ENCODE measurements at regions not wholly inside any gene's neighbourhood (a gene's known extent, or its start where the extent isn't known, plus 50 kb on each side); places are given as distances from the start of the nearest gene placed in this dataset.
"Not testable (repeated sequence)": the region's sequence is repeated elsewhere in the genome, so short reads cannot be mapped to it uniquely, and the experiment has no call there.

DNA sequence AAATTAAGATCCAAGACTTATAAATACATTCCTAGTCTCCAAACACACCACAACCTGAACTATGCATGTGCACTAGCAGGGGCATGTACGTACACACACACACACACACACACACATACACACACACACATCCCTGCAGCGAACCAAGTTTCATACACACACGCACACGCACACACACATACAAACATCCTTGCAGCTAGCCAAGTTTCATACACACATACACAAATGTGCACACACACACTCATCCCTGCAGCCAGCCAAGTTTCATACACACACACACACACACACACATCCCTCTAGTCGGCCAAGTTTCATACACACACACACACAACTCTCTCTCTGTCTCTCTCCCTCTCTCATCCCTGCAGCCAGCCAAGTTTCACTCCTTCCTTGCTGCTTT lies 82.7 kb upstream of the WIPF3 start:
- in situ Hi-C loops (cut with MboI; ENCODE audit: low sequenced_read_pairs, unreplicated experiment), result no loop called here
- no peak for DNase-seq (ENCODE audit: low spot score)
- TF ChIP-seq, protein P1, sequence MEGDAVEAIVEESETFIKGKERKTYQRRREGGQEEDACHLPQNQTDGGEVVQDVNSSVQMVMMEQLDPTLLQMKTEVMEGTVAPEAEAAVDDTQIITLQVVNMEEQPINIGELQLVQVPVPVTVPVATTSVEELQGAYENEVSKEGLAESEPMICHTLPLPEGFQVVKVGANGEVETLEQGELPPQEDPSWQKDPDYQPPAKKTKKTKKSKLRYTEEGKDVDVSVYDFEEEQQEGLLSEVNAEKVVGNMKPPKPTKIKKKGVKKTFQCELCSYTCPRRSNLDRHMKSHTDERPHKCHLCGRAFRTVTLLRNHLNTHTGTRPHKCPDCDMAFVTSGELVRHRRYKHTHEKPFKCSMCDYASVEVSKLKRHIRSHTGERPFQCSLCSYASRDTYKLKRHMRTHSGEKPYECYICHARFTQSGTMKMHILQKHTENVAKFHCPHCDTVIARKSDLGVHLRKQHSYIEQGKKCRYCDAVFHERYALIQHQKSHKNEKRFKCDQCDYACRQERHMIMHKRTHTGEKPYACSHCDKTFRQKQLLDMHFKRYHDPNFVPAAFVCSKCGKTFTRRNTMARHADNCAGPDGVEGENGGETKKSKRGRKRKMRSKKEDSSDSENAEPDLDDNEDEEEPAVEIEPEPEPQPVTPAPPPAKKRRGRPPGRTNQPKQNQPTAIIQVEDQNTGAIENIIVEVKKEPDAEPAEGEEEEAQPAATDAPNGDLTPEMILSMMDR (IDR thresholded peaks at IDR 0.05; ENCODE audit: borderline replicate concordance, control extremely low read depth, extremely low read depth, insufficient read depth, missing control alignments), result no peak

DNA sequence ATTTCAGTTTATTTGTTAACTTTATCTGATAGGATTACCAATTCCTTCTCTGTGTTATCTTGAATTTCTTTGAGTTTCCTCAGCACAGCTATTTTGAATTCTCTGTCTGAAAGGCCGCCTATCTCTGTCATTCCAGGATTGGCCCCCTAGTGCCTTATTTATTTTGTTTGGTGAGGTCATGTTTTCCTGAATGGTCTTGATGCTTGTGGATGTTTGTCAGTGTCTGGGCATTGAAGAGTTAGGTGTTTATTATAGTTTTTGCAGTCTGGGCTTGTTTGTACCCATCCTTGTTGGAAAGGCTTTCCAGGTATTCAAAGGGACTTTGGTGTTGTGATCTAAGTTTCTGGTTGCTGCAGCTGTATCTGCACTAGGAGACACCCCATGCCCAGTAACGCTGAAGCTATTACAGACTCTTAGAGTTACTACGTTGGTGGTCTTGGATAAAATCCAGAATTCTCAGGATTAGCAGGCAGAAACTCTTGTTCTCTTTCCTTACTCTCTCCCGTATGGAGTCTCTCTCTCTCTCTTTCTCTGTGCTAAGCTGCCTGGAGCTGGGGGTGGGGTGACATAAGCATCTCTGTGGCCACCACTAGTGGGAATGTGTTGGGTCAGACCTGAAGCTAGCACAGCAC lies 76.7 kb upstream of the WIPF3 start:
- DNase-seq (ENCODE audit: low spot score); in situ Hi-C loops (cut with MboI; ENCODE audit: low sequenced_read_pairs, unreplicated experiment): not testable (repeated sequence)

DNA sequence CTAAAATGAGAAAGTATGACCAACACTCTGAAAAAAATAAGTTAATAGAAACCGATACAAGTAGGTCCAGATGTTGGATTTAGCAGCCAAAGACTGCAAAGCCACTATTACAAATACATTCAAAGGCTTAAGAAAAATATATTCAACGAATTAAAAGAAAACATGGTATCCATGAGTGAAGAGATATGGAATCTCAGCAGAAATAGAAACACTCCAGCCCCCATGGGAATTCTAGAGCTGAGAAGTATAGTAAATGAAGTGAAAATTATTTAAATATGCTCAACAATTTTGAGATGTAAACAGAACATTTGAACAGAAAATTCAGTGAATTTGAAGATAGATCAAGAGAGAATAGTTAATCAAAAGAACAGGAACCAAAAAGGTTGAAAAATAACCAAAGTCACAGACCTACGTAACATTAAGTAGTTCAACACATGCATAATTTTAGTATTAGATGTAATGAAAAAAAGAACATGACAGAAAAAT lies 72.0 kb upstream of the WIPF3 start:
- in situ Hi-C loops (cut with MboI; ENCODE audit: low sequenced_read_pairs, unreplicated experiment), result no loop called here
- TF ChIP-seq, protein P1 (IDR thresholded peaks at IDR 0.05; ENCODE audit: borderline replicate concordance, control extremely low read depth, extremely low read depth, insufficient read depth, missing control alignments), result no peak
- no peak for DNase-seq (ENCODE audit: low spot score)

DNA sequence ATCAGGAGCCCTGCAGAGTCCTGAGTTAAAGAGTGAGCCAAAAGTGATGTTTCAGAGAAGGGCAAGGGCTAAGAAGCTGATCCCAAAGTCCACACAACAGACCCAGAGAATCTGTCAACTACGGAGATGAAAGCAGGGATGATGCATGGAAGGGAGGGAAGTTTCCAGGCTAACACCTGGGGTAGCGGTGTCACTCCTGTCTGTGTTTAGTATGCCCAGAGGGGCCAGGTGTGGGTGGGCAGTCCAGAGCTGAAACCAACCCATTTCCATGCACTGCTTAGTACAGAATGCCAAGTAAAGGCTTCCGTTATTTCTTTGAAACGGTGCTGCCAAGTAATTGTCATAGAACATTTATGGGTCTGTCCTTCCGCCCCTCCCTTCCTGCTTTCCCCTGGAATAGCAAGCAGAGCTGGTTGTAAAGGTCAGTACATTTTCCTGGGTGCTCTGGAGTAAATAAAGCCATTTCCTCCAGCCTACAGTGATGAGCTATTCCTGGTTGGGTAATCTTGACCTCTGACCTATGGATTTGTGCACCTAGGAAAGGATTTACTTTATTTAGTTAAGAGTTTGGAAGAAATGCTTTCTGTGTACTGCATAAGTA lies 58.6 kb upstream of the WIPF3 start:
- in situ Hi-C loops (cut with MboI; ENCODE audit: low sequenced_read_pairs, unreplicated experiment), result not testable (repeated sequence)

DNA sequence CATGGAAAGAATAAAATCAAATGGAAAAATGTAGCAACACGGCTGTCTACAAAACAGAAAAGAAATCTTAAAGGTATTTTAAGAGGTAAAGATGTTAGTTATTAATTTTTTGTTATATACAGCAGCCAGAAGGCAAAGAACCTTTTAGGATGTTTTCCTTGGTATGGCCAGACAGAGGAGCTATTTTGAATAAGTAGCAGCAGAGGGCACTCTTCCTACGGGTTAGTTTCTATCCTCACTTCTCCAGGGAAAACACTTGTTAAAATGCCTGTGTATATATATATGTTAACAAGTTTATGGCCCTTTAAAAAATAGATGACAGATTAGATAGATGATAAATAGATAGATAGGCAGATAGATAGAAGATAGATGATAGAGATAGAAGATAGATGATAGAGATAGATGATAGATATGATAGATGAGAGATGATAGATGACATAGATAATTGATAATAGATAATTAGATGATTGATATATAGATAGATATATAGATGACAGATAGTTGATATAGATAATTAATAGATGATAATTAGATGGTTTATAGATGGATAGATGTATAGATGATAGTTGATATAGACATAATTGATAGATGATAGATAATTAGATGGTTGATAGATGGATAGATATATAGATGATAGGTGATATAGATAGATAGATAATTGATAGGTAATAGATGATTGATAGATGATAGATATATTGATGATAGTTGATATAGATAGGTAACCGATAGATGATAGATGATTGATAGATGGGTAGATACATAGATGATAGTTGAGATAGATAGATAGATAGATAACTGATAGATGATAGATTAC lies 57.8 kb upstream of the WIPF3 start:
- in situ Hi-C loops (cut with MboI; ENCODE audit: low sequenced_read_pairs, unreplicated experiment), result no loop called here
- TF ChIP-seq, protein P1 (IDR thresholded peaks at IDR 0.05; ENCODE audit: borderline replicate concordance, control extremely low read depth, extremely low read depth, insufficient read depth, missing control alignments), result peak; percentile 20
- DNase-seq (ENCODE audit: low spot score), result no peak

More for the DNA sequence above, 58.6 kb upstream of the WIPF3 start:
- not testable (repeated sequence) for DNase-seq (ENCODE audit: low spot score)

DNA sequence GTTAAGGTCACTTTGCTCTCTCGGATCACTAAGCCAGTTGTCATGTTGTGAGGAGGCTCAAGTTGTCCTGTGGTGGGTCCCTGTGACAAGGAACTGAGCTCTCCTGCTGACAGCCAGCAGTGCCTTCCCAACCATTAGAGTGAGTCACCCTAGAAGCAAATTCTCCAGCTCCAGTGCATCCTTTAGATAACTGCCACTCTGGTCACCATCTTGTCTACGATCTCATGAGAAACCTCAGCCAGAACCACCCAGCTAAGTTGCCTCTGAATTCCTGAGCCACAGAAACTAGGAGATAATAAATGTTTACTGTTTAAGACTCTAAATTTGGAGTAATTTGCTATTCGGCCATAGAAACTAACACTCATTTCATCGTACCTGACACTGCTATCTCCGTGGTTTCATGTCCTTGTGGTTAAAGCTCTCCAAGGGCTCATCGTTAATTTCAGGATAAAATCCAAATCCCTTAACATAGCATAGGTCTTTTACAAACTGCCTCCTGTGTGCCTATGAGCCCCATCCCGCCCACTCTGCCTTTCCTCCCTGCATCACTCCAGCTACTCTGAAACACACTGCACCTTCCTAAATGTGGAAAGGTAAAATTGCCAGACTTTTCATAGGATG lies 56.5 kb upstream of the WIPF3 start:
- TF ChIP-seq, protein P1 (IDR thresholded peaks at IDR 0.05; ENCODE audit: borderline replicate concordance, control extremely low read depth, extremely low read depth, insufficient read depth, missing control alignments), result no peak
- no peak for DNase-seq (ENCODE audit: low spot score)
- in situ Hi-C loops (cut with MboI; ENCODE audit: low sequenced_read_pairs, unreplicated experiment), result no loop called here

DNA sequence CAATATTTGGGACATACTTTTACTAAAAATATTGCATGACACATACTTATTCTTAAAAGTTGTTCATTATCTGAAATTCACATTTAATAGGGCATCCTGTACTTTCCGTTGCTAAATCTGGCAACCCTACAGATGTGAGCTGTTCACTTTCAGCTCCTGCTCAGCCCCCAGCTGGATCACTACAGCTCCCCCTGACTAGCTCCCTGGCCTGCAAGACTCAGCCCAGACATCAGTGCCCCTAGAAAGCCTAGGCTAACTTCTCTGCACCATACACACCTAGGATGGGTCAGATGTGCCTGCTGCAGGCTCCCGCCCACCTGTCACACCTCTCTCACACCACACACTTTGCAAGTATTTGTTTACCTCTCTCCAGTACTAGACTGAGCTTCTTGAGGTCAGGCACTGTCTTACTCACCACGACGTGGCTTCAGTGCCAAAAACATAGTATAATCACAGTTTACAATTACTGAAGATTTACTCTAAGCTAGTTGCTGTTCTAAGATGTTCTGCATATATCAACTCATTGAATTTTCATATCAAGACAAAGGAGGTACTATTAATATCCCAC lies 55.9 kb upstream of the WIPF3 start:
- in situ Hi-C loops (cut with MboI; ENCODE audit: low sequenced_read_pairs, unreplicated experiment); DNase-seq (ENCODE audit: low spot score): not testable (repeated sequence)

DNA sequence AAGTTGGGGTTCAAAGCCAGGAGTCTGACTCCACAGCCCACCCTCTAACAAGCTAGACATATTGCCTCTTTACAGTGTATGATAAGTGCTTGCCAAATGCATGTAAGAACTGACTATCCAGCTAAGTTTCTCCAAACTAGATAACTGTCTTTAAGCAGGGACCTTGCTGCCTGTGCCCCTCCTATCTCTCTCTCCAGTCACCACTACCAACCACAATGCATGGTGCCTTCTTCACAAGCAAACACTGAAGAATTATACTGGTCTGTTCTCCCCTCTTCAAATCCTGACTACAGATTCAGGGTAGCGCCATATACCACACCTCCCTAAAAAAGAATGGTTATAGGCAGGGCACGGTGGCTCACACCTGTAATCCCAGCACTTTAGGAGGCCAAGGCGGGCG lies 55.3 kb upstream of the WIPF3 start:
- in situ Hi-C loops (cut with MboI; ENCODE audit: low sequenced_read_pairs, unreplicated experiment); DNase-seq (ENCODE audit: low spot score): not testable (repeated sequence)
